HepG2 (cell line): ENCODE measurements at regions not wholly inside any gene's neighbourhood (a gene's known extent, or its start where the extent isn't known, plus 50 kb on each side); places are given as distances from the start of the nearest gene placed in this dataset.
A peak's percentile ranks its signal among the peaks of the same experiment; 100 is the strongest.

Experiments used
- ADNP ChIP-seq: sonication (generic); formaldehyde crosslinking; IDR thresholded peaks from 2 replicates; pipeline ENCODE4 v1.4.0; 2020; ENCODE audit warnings: missing genetic modification reagents
- GPN1 ChIP-seq: sonication (generic); formaldehyde crosslinking; IDR thresholded peaks from 2 replicates; pipeline ENCODE4 v1.5.1; 2020; ENCODE audit warnings: missing genetic modification reagents, borderline replicate concordance
- MTF2 ChIP-seq: sonication (generic); formaldehyde crosslinking; IDR thresholded peaks from 2 replicates; pipeline ENCODE4 v1.5.0; 2020; ENCODE audit warnings: missing genetic modification reagents, borderline replicate concordance
- MYC ChIP-seq: sonication (generic); formaldehyde crosslinking; IDR thresholded peaks from 2 replicates; pipeline ENCODE4 v1.9.0; 2021; ENCODE audit warnings: missing genetic modification reagents, borderline replicate concordance
- NFIC ChIP-seq: IDR thresholded peaks from 2 replicates; pipeline ENCODE4 v1.6.1; 2012; ENCODE audit warnings: mild to moderate bottlenecking, low read length, inconsistent platforms
- PPARG ChIP-seq: conservative IDR thresholded peaks from 2 replicates; pipeline ENCODE4 v1.6.1; 2016; ENCODE audit warnings: missing biosample characterization, missing genetic modification reagents
- SCMH1 ChIP-seq: sonication (generic); formaldehyde crosslinking; IDR thresholded peaks from 2 replicates; pipeline ENCODE4 v1.9.0; 2021; ENCODE audit warnings: missing genetic modification reagents, mild to moderate bottlenecking, borderline replicate concordance
- SMAD9 ChIP-seq: sonication (generic); formaldehyde crosslinking; IDR thresholded peaks from 2 replicates; pipeline ENCODE4 v1.5.1; 2020; ENCODE audit warnings: mild to moderate bottlenecking, missing genetic modification reagents
- ZBTB42 ChIP-seq: sonication (generic); formaldehyde crosslinking; IDR thresholded peaks from 2 replicates; pipeline ENCODE4 v1.5.0; 2020; ENCODE audit warnings: mild to moderate bottlenecking, missing genetic modification reagents
- ZNF550 ChIP-seq: sonication (generic); formaldehyde crosslinking; IDR thresholded peaks from 2 replicates; pipeline ENCODE4 v1.4.0; 2020; ENCODE audit warnings: mild to moderate bottlenecking, missing genetic modification reagents, borderline replicate concordance
- ZNF703 ChIP-seq: sonication (generic); formaldehyde crosslinking; IDR thresholded peaks from 2 replicates; pipeline ENCODE4 v1.5.1; 2020; ENCODE audit warnings: missing genetic modification reagents, mild to moderate bottlenecking, moderate library complexity, borderline replicate concordance
- ZNF781 ChIP-seq: sonication (generic); formaldehyde crosslinking; IDR thresholded peaks from 2 replicates; pipeline ENCODE4 v1.5.1; 2020; ENCODE audit warnings: borderline replicate concordance, mild to moderate bottlenecking, missing genetic modification reagents; ENCODE audit errors: not compliant biosample characterization
- TF ChIP-seq, protein P1 (sequence below): sonication (generic); formaldehyde crosslinking; IDR thresholded peaks from 2 replicates; pipeline ENCODE4 v1.4.0; 2020; ENCODE audit warnings: missing genetic modification reagents
- TF ChIP-seq, protein P2 (sequence below): sonication (generic); formaldehyde crosslinking; IDR thresholded peaks from 2 replicates; pipeline ENCODE4 v1.5.0; 2020; ENCODE audit warnings: missing genetic modification reagents
- TF ChIP-seq, protein P3 (sequence below): sonication (generic); formaldehyde crosslinking; IDR thresholded peaks from 2 replicates; pipeline ENCODE4 v1.4.0; 2020; ENCODE audit warnings: mild to moderate bottlenecking, missing genetic modification reagents
- TF ChIP-seq, protein P4 (sequence below): IDR thresholded peaks from 2 replicates; pipeline ENCODE4 v1.6.1; 2018; ENCODE audit warnings: missing genetic modification reagents
- TF ChIP-seq, protein P5 (sequence below): IDR thresholded peaks from 2 replicates; pipeline ENCODE4 v1.6.1; 2016; ENCODE audit warnings: missing compliant biosample characterization, missing genetic modification reagents, borderline replicate concordance

DNA sequence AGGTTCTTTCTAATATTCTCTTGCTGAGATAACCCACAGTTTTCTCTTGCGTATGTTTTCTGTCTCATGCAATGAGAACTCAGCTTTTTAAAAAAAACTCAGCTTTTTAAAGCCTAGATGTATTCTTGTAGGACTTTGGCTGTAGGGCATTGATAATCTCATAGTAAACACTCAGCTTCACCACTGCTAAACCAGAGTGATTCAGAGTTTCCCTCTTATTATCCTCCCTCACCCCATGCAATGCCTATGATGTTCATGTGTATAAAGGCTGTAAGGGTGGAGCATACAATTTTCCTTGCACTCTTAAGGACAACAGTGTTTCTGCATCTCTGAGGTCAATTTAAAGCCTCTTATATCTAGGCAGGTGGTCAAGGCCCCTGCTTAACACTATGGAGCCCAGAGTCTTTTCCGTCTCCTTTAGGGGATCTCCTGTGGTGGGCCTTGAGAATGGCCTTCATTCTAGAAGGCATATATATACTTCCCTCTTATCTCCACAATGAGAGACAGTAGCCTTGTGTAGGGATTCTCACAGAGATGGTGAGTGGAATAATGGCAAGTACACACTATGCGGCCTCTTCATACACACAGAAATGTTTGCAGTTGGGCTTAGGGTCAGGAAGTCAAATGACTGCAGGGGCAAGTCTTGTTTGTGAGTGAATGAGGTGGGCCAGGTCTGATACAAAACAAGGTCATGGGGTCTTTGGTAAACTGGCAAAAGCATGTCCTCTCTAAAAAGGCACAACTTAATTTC lies 279.6 kb downstream of the HS3ST3A1 start (continued):
- TF ChIP-seq, protein P1, sequence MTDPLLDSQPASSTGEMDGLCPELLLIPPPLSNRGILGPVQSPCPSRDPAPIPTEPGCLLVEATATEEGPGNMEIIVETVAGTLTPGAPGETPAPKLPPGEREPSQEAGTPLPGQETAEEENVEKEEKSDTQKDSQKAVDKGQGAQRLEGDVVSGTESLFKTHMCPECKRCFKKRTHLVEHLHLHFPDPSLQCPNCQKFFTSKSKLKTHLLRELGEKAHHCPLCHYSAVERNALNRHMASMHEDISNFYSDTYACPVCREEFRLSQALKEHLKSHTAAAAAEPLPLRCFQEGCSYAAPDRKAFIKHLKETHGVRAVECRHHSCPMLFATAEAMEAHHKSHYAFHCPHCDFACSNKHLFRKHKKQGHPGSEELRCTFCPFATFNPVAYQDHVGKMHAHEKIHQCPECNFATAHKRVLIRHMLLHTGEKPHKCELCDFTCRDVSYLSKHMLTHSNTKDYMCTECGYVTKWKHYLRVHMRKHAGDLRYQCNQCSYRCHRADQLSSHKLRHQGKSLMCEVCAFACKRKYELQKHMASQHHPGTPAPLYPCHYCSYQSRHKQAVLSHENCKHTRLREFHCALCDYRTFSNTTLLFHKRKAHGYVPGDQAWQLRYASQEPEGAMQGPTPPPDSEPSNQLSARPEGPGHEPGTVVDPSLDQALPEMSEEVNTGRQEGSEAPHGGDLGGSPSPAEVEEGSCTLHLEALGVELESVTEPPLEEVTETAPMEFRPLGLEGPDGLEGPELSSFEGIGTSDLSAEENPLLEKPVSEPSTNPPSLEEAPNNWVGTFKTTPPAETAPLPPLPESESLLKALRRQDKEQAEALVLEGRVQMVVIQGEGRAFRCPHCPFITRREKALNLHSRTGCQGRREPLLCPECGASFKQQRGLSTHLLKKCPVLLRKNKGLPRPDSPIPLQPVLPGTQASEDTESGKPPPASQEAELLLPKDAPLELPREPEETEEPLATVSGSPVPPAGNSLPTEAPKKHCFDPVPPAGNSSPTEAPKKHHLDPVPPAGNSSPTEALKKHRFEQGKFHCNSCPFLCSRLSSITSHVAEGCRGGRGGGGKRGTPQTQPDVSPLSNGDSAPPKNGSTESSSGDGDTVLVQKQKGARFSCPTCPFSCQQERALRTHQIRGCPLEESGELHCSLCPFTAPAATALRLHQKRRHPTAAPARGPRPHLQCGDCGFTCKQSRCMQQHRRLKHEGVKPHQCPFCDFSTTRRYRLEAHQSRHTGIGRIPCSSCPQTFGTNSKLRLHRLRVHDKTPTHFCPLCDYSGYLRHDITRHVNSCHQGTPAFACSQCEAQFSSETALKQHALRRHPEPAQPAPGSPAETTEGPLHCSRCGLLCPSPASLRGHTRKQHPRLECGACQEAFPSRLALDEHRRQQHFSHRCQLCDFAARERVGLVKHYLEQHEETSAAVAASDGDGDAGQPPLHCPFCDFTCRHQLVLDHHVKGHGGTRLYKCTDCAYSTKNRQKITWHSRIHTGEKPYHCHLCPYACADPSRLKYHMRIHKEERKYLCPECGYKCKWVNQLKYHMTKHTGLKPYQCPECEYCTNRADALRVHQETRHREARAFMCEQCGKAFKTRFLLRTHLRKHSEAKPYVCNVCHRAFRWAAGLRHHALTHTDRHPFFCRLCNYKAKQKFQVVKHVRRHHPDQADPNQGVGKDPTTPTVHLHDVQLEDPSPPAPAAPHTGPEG (CRISPR knock-in tag), result no peak
- TF ChIP-seq, protein P2, sequence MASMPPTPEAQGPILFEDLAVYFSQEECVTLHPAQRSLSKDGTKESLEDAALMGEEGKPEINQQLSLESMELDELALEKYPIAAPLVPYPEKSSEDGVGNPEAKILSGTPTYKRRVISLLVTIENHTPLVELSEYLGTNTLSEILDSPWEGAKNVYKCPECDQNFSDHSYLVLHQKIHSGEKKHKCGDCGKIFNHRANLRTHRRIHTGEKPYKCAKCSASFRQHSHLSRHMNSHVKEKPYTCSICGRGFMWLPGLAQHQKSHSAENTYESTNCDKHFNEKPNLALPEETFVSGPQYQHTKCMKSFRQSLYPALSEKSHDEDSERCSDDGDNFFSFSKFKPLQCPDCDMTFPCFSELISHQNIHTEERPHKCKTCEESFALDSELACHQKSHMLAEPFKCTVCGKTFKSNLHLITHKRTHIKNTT (CRISPR knock-in tag), result no peak
- no peak for TF ChIP-seq ZBTB42 (CRISPR knock-in tag)
- no peak for TF ChIP-seq MTF2 (CRISPR knock-in tag)
- TF ChIP-seq, protein P3, sequence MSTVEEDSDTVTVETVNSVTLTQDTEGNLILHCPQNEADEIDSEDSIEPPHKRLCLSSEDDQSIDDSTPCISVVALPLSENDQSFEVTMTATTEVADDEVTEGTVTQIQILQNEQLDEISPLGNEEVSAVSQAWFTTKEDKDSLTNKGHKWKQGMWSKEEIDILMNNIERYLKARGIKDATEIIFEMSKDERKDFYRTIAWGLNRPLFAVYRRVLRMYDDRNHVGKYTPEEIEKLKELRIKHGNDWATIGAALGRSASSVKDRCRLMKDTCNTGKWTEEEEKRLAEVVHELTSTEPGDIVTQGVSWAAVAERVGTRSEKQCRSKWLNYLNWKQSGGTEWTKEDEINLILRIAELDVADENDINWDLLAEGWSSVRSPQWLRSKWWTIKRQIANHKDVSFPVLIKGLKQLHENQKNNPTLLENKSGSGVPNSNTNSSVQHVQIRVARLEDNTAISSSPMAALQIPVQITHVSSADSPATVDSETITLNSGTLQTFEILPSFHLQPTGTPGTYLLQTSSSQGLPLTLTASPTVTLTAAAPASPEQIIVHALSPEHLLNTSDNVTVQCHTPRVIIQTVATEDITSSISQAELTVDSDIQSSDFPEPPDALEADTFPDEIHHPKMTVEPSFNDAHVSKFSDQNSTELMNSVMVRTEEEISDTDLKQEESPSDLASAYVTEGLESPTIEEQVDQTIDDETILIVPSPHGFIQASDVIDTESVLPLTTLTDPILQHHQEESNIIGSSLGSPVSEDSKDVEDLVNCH (CRISPR knock-in tag), result no peak
- TF ChIP-seq ZNF550 (CRISPR knock-in tag), result no peak
- no peak for TF ChIP-seq ZNF781 (CRISPR knock-in tag)
- no peak for TF ChIP-seq GPN1 (CRISPR knock-in tag)
- TF ChIP-seq, protein P4, sequence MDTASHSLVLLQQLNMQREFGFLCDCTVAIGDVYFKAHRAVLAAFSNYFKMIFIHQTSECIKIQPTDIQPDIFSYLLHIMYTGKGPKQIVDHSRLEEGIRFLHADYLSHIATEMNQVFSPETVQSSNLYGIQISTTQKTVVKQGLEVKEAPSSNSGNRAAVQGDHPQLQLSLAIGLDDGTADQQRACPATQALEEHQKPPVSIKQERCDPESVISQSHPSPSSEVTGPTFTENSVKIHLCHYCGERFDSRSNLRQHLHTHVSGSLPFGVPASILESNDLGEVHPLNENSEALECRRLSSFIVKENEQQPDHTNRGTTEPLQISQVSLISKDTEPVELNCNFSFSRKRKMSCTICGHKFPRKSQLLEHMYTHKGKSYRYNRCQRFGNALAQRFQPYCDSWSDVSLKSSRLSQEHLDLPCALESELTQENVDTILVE, result no peak
- peak; percentile 61; the same call in 1 of the 2 replicates for TF ChIP-seq ZNF703 (CRISPR knock-in tag)
- TF ChIP-seq SMAD9, result no peak
- TF ChIP-seq NFIC, result 0 out of 2 replicates have a peak, but pooled peaks have one; percentile 59
- TF ChIP-seq SCMH1 (CRISPR knock-in tag), result no peak
- no peak for TF ChIP-seq MYC (CRISPR knock-in tag)
- TF ChIP-seq, protein P5, sequence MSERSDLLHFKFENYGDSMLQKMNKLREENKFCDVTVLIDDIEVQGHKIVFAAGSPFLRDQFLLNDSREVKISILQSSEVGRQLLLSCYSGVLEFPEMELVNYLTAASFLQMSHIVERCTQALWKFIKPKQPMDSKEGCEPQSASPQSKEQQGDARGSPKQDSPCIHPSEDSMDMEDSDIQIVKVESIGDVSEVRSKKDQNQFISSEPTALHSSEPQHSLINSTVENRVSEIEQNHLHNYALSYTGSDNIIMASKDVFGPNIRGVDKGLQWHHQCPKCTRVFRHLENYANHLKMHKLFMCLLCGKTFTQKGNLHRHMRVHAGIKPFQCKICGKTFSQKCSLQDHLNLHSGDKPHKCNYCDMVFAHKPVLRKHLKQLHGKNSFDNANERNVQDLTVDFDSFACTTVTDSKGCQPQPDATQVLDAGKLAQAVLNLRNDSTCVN (CRISPR knock-in tag), result no peak
- TF ChIP-seq PPARG (CRISPR knock-in tag), result peak; percentile 22; the same call in 1 of the 2 replicates
- TF ChIP-seq ADNP (CRISPR knock-in tag), result no peak
